ENCODE measurements at regions not wholly inside any gene's neighbourhood (a gene's known extent, or its start where the extent isn't known, plus 50 kb on each side); places are given as distances from the start of the nearest gene placed in this dataset.
"Not testable (repeated sequence)": the region's sequence is repeated elsewhere in the genome, so short reads cannot be mapped to it uniquely, and the experiment has no call there.

DNA sequence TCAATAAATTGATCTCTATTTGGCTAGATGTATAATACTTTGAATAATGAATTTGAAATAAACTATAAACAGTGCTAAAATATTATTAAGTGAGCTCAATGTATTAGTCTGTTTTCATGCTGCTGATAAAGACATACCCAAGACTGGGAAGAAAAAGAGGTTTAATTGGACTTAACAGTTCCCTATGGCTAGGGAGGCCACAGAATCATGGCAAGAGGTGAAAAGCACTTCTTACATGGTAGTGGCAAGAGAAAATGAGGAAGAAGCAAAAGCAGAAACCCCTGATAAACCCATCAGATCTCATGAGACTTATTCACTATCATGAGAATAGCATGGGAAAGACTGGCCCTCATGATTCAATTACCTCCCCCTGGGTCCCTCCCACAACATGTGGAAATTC, 2092.4 kb upstream of the ACO1 start:
- DNase-seq: not testable (repeated sequence)

DNA sequence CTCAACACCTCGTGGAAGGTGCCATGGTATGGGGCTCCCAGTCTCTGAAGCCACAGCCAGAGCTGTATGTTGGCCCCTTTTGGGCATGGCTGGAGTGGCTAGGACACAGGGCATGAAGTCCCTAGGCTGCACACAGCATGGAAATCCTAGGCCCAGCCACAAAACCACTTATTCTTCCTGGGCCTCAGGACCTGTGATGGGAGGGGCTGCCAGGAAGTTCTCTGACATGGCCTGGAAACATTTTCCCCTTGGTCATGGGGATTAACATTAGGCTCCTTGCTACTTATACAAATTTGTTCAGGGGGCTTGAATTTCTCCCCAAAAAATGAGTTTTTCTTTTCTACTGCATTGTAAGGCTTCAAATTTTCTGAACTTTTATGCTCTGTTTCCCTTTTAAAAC, 2091.2 kb upstream of the ACO1 start:
- DNase-seq: no peak

DNA sequence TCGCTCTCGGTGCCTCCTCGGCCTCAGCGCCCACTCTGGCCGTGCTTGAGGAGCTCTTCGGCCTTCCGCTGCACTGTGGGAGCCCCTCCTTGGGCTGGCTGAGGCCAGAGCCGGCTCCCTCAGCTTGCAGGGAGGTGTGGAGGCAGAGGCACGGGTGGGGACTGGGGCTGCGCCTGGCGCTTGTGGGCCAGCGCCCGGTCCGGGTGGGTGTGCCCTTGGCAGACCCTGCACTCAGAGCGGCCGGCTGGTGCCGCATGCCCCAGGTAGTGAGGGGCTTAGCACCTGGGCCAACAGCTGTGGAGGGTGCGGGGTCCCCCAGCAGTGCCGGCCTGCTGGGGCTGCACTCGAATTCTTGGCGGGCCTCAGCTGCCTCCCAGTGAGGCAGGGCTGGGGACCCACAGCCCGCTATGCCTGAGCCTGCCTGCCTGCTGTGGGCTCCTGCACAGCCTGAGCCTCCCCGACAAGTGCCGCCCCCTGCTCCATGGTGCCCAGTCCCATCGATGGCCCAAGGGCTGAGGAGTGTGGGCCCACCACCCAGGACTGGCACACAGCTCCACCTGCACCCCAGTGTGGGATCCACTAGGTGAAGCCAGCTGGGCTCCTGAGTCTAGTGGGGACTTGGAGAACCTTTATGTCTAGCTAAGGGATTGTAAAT, 2085.2 kb upstream of the ACO1 start:
- no peak for DNase-seq

DNA sequence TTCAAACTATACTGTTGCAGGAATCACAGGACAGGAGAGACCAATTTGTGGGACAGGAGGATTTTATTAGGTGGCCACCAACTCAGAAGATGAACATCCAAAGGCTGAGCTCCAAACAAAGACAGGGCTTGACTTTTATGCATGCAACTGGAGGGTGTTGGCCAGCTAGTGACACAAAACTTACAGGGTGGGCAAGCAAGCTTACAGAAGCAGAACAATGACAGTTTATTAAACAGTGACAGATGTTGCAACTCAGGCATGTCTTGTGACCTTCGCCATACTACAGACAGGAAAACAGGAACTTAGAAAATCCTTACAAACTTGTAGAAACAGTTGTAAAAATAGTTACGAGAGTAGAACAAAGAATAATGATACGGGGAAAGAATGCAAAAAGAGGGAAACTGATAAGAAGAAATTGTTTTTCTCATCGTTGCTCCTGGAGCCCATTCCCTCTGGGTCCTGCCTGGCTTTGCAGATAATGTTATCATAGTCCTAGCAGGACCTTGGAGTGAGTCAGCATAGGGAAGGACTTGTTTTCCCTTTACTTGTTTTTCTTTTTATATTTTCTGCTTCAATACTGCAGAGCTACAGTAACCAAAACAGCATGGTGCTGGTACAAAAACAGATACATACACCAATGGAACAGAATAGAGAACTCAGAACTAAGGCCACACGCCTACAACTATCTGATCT, 2083.0 kb upstream of the ACO1 start:
- DNase-seq: no peak

- DNase-seq: no peak
Observed at GRCh38 chr9:30310711-30311110, 2073.7 kb upstream of the ACO1 start.

GRCh38 chr9:30329431-30329830, 2055.0 kb upstream of the ACO1 start:
- no peak for DNase-seq

GRCh38 chr9:30348904-30349303, 2035.5 kb upstream of the ACO1 start:
- no peak for DNase-seq

DNA sequence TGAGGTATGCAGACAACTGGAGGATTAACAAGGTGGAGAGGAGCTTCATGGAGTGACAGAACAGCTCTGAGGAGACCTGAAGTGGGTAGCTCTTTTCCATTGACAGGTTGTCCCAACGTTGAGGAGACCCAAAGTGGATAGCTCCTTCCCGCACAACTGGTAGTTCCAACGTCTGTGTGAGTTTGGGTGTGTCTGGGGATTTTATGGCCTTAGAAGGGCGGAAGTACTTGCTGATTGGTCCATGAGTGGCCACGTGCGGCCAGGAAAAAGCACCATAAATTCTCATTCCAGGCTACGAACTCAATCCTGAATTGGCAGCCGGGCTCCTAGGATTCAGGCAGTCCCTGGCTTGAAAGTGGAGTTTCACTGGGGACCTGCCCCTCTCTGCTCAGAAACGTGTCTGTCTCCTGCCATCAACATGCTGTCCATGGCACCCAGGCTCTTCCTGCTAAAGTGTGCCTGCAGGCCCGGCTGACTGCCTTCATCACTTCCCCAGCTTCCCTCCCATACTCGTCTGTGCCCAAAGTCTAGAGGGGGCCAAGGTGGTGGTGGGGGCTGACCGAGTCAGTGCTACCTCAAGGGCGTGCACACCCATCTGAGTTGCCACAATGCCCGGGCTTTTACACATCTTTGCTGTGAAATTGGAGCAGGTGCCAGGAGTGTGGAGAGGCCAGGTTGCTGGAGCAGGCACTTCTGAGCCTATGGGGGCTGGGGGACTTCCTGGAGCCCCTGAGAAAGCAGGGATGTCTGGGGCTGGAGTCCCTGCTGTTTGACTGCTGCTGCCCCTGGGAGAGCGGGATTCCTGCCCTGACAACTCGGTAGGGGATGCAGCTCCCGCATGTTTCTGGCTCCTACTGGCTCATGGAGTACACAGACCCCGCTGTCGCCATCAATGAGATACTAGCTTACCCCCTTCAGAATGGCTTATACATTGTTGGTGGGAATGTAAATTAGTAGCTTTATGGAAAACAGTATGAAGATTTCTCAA, 2034.6 kb upstream of the ACO1 start:
- DNase-seq: no peak

DNA sequence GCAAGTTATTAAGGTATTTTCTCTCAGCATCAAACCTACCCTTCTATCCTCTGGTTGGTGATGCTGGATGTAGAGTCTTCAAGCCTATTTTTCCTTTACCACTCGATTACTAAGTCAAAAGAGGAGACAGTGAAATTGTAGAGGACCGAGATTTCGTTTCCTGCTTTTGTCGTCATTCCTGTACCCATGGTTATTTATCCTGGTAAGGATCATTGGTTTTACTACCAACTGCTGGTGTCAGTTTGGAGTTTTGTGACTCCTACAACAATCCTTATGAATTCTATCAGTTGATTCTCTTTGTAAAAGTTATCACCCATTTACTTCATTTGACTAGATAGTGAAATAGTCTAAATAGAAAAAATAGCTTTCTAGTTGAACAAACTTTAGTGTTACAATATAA, 2028.2 kb upstream of the ACO1 start:
- no peak for DNase-seq

DNA sequence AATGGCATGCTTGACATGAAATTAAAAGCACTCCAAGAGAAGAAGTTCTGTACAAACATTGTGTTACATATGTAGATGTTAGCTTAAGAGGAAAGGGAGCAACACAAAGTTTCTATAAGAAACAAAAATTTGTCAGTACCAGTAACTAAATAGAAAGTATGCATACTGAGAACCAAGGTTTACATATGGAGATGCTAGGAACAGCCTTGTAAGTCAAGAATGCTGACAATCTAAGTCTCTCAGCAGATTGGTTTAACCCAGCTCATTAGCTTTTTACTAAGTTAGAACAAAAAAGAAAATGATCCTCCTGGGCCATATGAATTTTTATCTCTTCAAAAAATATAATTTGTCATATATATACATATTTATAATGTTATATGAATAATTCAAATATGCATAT, 2022.1 kb upstream of the ACO1 start:
- no peak for DNase-seq

DNA sequence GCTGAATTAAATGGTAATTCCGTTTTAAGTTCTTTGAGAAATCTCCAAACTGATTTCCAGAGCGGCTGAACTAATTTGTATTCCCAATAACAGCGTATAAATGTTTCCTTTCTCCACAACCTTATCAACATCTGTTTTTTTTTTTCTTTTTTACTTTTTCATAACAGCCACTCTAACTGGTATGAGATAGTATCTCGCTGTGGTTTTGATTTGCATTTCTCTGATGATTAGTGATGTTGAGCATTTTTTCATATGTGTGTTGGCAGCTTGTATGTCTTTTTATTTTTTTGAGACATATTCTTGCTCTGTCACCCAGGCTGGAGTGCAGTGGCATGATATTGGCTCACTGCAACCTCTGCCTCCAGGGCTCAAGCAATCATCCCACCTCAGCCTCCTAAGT, 2018.3 kb upstream of the ACO1 start:
- DNase-seq: not testable (repeated sequence)

DNA sequence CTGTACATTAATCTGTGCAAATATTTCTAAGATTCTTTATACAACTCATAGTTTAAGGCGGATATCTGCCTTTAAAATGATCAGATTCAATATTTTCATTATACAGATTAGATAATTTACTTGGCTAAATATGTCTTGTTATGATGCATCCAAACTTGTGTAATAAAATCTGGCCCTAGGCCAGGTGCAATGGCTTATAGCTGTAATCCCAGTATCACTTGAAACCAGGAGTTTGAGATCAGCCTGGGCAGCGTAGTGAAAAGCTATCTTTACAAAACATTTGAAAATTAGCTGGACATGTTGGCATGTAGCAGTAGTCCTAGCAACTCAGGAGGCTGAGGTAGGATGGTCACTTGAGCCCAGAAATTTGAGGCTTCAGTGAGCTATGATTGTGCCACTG, 2002.2 kb upstream of the ACO1 start:
- no peak for DNase-seq

- no peak for DNase-seq
Observed at GRCh38 chr9:30410273-30410672, 1974.2 kb upstream of the ACO1 start.

- DNase-seq: no peak
Observed at GRCh38 chr9:30411571-30411970, 1972.9 kb upstream of the ACO1 start.

DNA sequence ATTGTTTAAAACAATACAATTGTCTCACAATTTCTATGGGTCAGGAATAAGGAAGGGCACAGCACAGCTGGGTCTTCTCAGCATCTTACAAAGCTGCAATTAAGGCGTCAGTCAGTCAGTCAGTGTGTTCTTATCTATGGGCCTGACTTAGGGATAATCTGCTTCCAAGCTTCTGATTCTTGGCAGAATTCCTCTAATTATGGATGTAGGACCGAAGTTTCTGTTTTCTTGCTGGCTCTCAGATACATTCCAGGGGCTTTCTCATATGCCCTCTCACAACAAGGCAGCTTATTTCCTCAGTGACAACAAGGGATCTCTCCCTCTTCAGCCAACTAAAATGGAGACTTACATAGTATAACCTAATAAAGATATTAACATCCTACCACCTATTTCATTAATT, 1925.3 kb upstream of the ACO1 start:
- no peak for DNase-seq

- DNase-seq: no peak
Observed at GRCh38 chr9:30476826-30477225, 1907.6 kb upstream of the ACO1 start.

GRCh38 chr9:30478684-30479083, 1905.8 kb upstream of the ACO1 start:
- no peak for DNase-seq

- DNase-seq: no peak
Observed at GRCh38 chr9:30482499-30482898, 1901.9 kb upstream of the ACO1 start.

GRCh38 chr9:30484690-30485089, 1899.8 kb upstream of the ACO1 start:
- no peak for DNase-seq

GRCh38 chr9:30504502-30504905, 1879.9 kb upstream of the ACO1 start:
- DNase-seq: no peak

DNA sequence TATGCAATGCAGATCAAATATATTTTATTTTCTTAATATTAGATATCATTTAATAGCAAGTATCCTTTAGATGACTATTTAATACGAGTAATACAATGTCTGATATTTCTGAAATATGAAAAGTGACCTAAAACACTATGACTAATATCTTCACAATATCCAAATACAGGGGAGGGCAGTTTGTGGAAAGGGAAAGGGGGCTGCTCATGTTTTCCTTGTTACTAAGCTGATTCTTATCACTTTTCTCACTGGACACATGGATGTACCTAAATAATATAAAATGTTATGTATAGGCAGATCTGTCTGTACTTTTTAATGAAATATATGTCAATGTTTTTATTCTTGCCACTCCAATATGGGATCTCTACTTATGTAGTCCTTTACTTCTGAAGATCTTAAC, 1879.1 kb upstream of the ACO1 start:
- DNase-seq: no peak

DNA sequence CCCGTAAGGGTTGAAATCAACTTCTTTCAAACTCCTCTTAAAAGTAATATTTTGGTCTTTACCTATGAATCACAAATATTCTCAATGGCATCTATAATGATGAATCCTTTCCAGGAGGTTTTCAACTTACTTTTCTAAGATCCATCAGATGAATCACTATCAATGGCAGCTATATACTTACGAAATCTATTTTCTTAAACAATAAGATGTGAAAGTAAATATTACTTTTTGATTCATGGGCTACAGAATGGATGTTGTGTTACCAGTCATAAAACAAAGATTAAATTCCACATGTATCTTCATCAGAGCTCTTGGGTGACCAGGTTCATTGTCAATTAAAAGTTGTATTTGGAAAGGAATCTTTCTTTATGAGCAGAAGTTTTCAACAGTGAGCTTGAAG, 1877.7 kb upstream of the ACO1 start:
- DNase-seq: no peak

- no peak for DNase-seq
Observed at GRCh38 chr9:30507166-30507565, 1877.3 kb upstream of the ACO1 start.

DNA sequence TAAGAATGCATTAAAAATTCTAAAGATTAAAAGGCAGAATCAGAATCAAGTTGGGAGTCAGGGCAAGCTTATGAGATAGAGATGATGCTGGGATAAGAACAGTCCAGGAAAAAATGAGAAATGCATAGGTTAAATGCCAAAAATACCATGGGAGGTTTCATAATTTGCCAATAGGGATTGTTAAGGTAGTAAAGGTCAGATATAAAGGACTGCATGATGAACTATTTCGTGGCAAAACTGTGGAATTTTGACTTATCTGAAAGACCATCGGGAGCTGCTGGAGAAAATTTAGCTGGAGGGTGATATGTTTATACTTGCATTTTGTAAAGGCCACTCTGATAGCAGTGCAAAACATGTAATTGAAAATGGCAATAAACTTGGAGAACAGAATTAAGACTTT, 1872.8 kb upstream of the ACO1 start:
- no peak for DNase-seq
